CD4-positive, alpha-beta memory T cell (primary cell): ENCODE measurements at regions not wholly inside any gene's neighbourhood (a gene's known extent, or its start where the extent isn't known, plus 50 kb on each side); places are given as distances from the start of the nearest gene placed in this dataset.
A peak's percentile ranks its signal among the peaks of the same experiment; 100 is the strongest.
"Not testable (repeated sequence)": the region's sequence is repeated elsewhere in the genome, so short reads cannot be mapped to it uniquely, and the experiment has no call there.

Experiments used
- CTCF ChIA-PET: fragments of 350-600 bp; sonication (Branson Sonifier 250); formaldehyde crosslinking; loops from one replicate; lab custom pipeline; 2021; ENCODE audit warnings: inconsistent platforms; ENCODE audit not compliant: partially characterized antibody; lab: Charles Lee
- POLR2A ChIA-PET: fragments of 350-600 bp; sonication (Branson Sonifier 250); formaldehyde crosslinking; loops from one replicate; lab custom pipeline; 2021; ENCODE audit not compliant: partially characterized antibody; lab: Charles Lee
- DNase-seq, 5 donors: peaks; one replicate each; pipeline versions ENCODE4 v3.0.0 to v3.0.0-alpha.2; 2020 to 2022; ENCODE audit warnings: mixed read lengths in 1 of 5
- H3K27ac ChIP-seq: one replicate; pipeline ENCODE4 v1.7.0; 2013; ENCODE audit warnings: low read depth, low read length
- H3K27me3 ChIP-seq: 2 replicates; pipeline ENCODE4 v1.7.0; 2013; ENCODE audit warnings: mild to moderate bottlenecking, low read length, moderate library complexity; ENCODE audit not compliant: insufficient read depth
- H3K36me3 ChIP-seq: 2 replicates; pipeline ENCODE4 v1.7.0; 2013; ENCODE audit warnings: mild to moderate bottlenecking, low read length, moderate library complexity; ENCODE audit not compliant: insufficient read depth
- H3K4me1 ChIP-seq: 2 replicates; pipeline ENCODE4 v1.7.0; 2013; ENCODE audit warnings: mild to moderate bottlenecking, low read length, moderate library complexity; ENCODE audit not compliant: insufficient read depth
- H3K4me3 ChIP-seq, 2 donors: one replicate each; pipeline ENCODE4 v1.7.0; 2013; ENCODE audit warnings: low read length in 2 of 2, mild to moderate bottlenecking in 1 of 2
- H3K9me3 ChIP-seq, 2 donors: one replicate each; pipeline ENCODE4 v1.7.0; 2013; ENCODE audit warnings: low read length in 2 of 2, control low read depth in 1 of 2; ENCODE audit not compliant: control insufficient read depth in 1 of 2
- H3K27ac Mint-ChIP-seq, 7 donors: one replicate each; pipeline ENCODE4 v1.8.0; 2020 to 2021; ENCODE audit warnings: mixed read lengths in 7 of 7, mild to moderate bottlenecking in 6 of 7, inconsistent platforms in 3 of 7, moderate library complexity in 3 of 7
- H3K27me3 Mint-ChIP-seq, 2 donors: one replicate each; pipeline ENCODE4 v1.8.0; 2020 to 2021; ENCODE audit warnings: mixed read lengths in 2 of 2
- H3K36me3 Mint-ChIP-seq, 2 donors: one replicate each; pipeline ENCODE4 v1.8.0; 2020 to 2021; ENCODE audit warnings: mixed read lengths in 2 of 2, inconsistent platforms in 1 of 2, mild to moderate bottlenecking in 1 of 2
- H3K4me1 Mint-ChIP-seq, 4 donors: one replicate each; pipeline ENCODE4 v1.8.0; 2020 to 2021; ENCODE audit warnings: mixed read lengths in 4 of 4, mild to moderate bottlenecking in 1 of 4
- H3K4me3 Mint-ChIP-seq, 8 donors: one replicate each; pipeline ENCODE4 v1.8.0; 2020 to 2021; ENCODE audit warnings: mixed read lengths in 8 of 8, mild to moderate bottlenecking in 7 of 8, moderate library complexity in 6 of 8, inconsistent platforms in 3 of 8
- H3K9me3 Mint-ChIP-seq, 8 donors: one replicate each; pipeline ENCODE4 v1.8.0; 2020 to 2021; ENCODE audit warnings: mixed read lengths in 8 of 8, mild to moderate bottlenecking in 5 of 8, inconsistent platforms in 3 of 8, moderate library complexity in 1 of 8
- intact Hi-C: fragments of 100-400 bp; cut with micrococcal nuclease; formaldehyde crosslinking; loops from one replicate; pipeline ENCODE4 v1.15.1; 2023

DNA sequence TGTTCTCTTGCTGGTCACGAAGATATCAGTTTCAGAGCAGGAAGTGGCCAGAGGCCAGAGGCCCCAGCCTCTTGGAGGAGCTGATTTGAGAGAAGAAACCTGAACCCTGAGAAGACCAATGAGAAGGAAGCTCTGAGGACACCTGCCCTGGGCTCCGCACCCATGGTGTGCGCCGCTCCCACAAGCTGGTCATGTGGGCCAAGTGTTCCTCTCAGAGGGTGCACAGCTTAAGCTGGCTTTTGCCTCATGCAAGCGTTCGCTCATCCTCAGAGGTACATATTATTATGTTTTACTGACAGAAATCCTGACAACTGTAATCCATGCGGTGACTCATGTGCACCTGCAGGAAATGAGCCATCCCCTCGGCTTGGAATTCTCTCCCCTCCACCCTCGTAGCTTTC lies 316.1 kb upstream of the MYT1L start:
- peaks cover 11% of the 10 kb centered on the region for H3K4me1 ChIP-seq
- CTCF ChIA-PET: no interaction called here
- H3K36me3 Mint-ChIP-seq: no peaks in the 10 kb centered on the region
- H3K27me3 ChIP-seq: no peaks in the 10 kb centered on the region
- intact Hi-C loops: no loop called here
- peaks cover 0 to 5% of the 10 kb centered on the region in 2 donors for H3K27me3 Mint-ChIP-seq
- H3K4me3 Mint-ChIP-seq: peak overlapping the region in 5 of 8 donors; percentile 19 to 73 (median 63)
- POLR2A ChIA-PET: no interaction called here
- no peaks in the 10 kb centered on the region for H3K9me3 ChIP-seq
- no peak overlapping the region for H3K4me3 ChIP-seq
- H3K27ac ChIP-seq: no peak overlapping the region
- H3K27ac Mint-ChIP-seq: peak overlapping the region in 4 of 7 donors; percentile 59 to 84 (median 75)
- peaks cover 0 to 4% (median 0%) of the 10 kb centered on the region in 8 donors for H3K9me3 Mint-ChIP-seq
- H3K36me3 ChIP-seq: no peaks in the 10 kb centered on the region
- peaks cover 7 to 16% (median 9%) of the 10 kb centered on the region in 4 donors for H3K4me1 Mint-ChIP-seq
- no peak for DNase-seq

DNA sequence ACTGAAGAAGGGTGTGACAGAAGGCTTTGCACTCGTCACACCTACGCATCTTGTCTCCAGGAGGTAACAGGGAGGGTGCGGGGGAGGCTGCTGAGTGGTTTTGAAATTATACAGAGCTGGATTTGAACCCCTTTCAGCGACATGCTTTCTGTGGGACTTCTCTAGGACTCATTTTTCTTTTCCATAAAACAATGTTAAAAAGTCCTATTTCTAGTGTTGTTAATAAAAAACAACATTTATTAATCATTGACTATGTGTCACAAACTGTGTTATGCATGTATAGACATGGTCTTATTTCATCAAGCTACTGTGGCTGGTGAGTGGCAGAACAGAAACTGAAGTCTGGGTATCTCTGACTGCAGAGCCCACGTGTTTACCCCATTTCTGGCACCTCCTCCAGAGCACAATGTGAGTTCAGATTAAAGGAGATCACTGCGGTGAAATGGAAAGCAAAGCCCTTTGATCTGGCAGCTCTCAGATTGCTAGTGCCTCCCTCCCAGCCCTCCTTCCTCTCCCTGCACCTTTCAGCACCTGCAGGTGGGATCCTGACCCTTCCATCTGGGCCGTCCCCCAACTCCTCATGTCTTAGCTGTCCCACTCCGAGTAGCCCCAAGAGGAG lies 315.5 kb upstream of the MYT1L start:
- H3K36me3 ChIP-seq: no peaks in the 10 kb centered on the region
- H3K36me3 Mint-ChIP-seq: no peaks in the 10 kb centered on the region
- H3K4me3 Mint-ChIP-seq: peak overlapping the region in 7 of 8 donors; percentile 32 to 71 (median 59)
- intact Hi-C loops: loop anchor here (1.0 kb wide), 1 partner anchor 33 kb away; no protein-coding TSS in a partner anchor
- H3K9me3 Mint-ChIP-seq: peaks cover 0 to 4% (median 0%) of the 10 kb centered on the region in 8 donors
- CTCF ChIA-PET: no interaction called here
- H3K27ac Mint-ChIP-seq: peak overlapping the region; percentile 24 to 84 (median 59)
- H3K4me3 ChIP-seq: no peak overlapping the region
- DNase-seq: peak; percentile 22 to 60 (median 50)
- peaks cover 7 to 16% (median 9%) of the 10 kb centered on the region in 4 donors for H3K4me1 Mint-ChIP-seq
- no peaks in the 10 kb centered on the region for H3K27me3 ChIP-seq
- no peaks in the 10 kb centered on the region for H3K9me3 ChIP-seq
- H3K27me3 Mint-ChIP-seq: peaks cover 0 to 5% of the 10 kb centered on the region in 2 donors
- no peak overlapping the region for H3K27ac ChIP-seq
- POLR2A ChIA-PET: interaction anchor here (1.1 kb wide), 1 partner anchor 32 kb away, joined by 4 read pairs; no protein-coding TSS in a partner anchor
- H3K4me1 ChIP-seq: peaks cover 11% of the 10 kb centered on the region

DNA sequence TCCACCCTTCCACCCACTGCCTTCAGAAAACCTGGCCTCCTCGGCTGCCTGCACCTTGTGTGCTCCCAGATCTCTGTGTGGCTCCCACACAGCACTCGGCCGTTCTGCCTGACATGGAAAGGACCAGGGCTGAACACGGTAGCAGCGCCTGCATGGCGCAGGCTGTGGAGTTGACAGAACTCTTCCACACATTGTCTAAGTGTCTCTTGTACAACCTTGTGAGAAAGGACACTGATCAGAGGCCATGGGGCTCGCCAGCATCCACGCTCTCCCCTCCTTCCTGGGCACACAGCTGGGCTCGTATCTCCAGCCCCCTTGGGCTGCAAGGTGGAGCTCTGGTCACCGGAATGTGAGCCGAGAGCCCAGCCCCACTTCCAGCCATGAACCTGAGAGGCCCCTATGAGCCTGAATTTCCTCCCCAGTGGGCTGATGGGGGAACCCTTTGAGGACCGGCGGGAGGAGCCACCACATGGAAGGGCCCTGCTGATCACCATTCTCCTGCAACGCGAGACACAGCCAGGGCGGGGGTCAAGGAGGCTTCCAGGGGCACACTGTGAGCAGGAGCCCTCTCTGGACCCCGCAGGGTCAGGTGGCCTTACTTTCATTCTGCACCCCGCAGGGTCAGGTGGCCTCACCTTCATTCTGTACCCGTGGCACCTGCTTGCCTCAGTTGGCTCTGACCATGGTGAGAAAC lies 314.2 kb upstream of the MYT1L start:
- H3K9me3 ChIP-seq: no peaks in the 10 kb centered on the region
- Mint-ChIP-seq H3K36me3 (no peaks in the 10 kb centered on the region), H3K27me3 (peaks cover 0 to 5% of the 10 kb centered on the region in 2 donors), H3K4me3 (no peak overlapping the region), H3K27ac (no peak overlapping the region), H3K4me1 (peaks cover 7 to 16% (median 9%) of the 10 kb centered on the region in 4 donors), H3K9me3 (peaks cover 0 to 4% (median 0%) of the 10 kb centered on the region in 8 donors)
- intact Hi-C loops: no loop called here
- H3K36me3 ChIP-seq: no peaks in the 10 kb centered on the region
- H3K4me1 ChIP-seq: peaks cover 11% of the 10 kb centered on the region
- no peaks in the 10 kb centered on the region for H3K27me3 ChIP-seq
- no peak overlapping the region for H3K4me3 ChIP-seq
- DNase-seq: no peak
- ChIA-PET CTCF (no interaction called here), POLR2A (no interaction called here)
- H3K27ac ChIP-seq: no peak overlapping the region

DNA sequence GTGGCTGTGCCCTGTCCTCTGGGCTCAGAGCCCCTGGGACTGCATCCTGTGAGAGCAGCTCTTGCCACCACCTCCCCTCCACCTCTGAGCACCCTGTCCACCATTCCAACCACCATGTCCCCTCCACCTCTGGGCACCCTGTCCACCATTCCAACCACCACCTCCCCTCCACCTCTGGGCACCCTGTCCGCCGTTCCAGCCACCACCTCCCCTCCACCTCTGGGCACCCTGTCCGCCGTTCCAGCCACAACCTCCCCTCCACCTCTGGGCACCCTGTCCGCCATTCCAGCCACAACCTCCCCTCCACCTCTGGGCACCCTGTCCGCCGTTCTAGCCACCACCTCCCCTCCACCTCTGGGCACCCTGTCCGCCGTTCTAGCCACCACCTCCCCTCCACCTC lies 313.7 kb upstream of the MYT1L start:
- H3K4me3 Mint-ChIP-seq, H3K9me3 Mint-ChIP-seq, H3K9me3 ChIP-seq, H3K36me3 ChIP-seq, CTCF ChIA-PET, DNase-seq, POLR2A ChIA-PET, H3K27me3 ChIP-seq, H3K27ac ChIP-seq, H3K36me3 Mint-ChIP-seq, intact Hi-C loops, H3K27ac Mint-ChIP-seq, H3K4me3 ChIP-seq, H3K27me3 Mint-ChIP-seq: not testable (repeated sequence)
- peaks cover 7 to 16% (median 9%) of the 10 kb centered on the region in 4 donors for H3K4me1 Mint-ChIP-seq
- H3K4me1 ChIP-seq: peaks cover 11% of the 10 kb centered on the region

DNA sequence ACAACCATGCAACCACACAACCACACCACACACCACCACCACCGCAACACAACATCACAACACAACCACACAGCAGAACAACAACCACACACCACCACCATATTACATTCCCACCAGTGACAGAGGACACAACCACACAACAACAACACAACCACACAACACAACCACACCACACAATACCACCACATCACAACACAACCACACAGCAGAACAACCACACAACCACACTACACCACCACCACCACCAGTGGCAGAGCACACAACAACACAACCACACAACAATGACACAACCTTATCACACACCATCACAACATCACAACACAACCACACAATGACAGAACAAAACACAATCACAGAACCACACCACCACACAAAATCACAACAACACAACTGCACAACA lies 313.0 kb upstream of the MYT1L start:
- ChIA-PET CTCF (no interaction called here), POLR2A (no interaction called here)
- peaks cover 1 to 6% of the 10 kb centered on the region in 2 donors for H3K27me3 Mint-ChIP-seq
- no peaks in the 10 kb centered on the region for H3K36me3 Mint-ChIP-seq
- no peaks in the 10 kb centered on the region for H3K36me3 ChIP-seq
- no peak overlapping the region for H3K4me3 ChIP-seq
- H3K9me3 ChIP-seq: no peaks in the 10 kb centered on the region
- H3K27ac Mint-ChIP-seq: peak overlapping the region in 3 of 7 donors; percentile 28 to 91 (median 53)
- peaks cover 11% of the 10 kb centered on the region for H3K4me1 ChIP-seq
- no peak overlapping the region for H3K27ac ChIP-seq
- no peaks in the 10 kb centered on the region for H3K27me3 ChIP-seq
- no peak for DNase-seq
- H3K4me3 Mint-ChIP-seq: no peak overlapping the region
- peaks cover 7 to 16% (median 9%) of the 10 kb centered on the region in 4 donors for H3K4me1 Mint-ChIP-seq
- intact Hi-C loops: no loop called here
- H3K9me3 Mint-ChIP-seq: peaks cover 0 to 4% (median 0%) of the 10 kb centered on the region in 8 donors

- Mint-ChIP-seq H3K36me3 (no peaks in the 10 kb centered on the region), H3K27me3 (peaks cover 3% of the 10 kb centered on the region in 2 donors), H3K27ac (no peak overlapping the region), H3K4me1 (peaks cover 7 to 16% (median 9%) of the 10 kb centered on the region in 4 donors), H3K9me3 (peaks cover 0 to 4% (median 0%) of the 10 kb centered on the region in 8 donors), H3K4me3 (no peak overlapping the region)
- Histone ChIP-seq H3K9me3 (no peaks in the 10 kb centered on the region), H3K36me3 (no peaks in the 10 kb centered on the region), H3K27me3 (no peaks in the 10 kb centered on the region), H3K27ac (no peak overlapping the region), H3K4me3 (no peak overlapping the region), H3K4me1 (peaks cover 11% of the 10 kb centered on the region)
- no peak for DNase-seq
- CTCF ChIA-PET: no interaction called here
- intact Hi-C loops: no loop called here
- POLR2A ChIA-PET: no interaction called here
Observed at GRCh38 chr2:2642906-2643890, 312.1 kb upstream of the MYT1L start.
